Ascending aorta (tissue), 2 donors: ENCODE measurements at regions not wholly inside any gene's neighbourhood (a gene's known extent, or its start where the extent isn't known, plus 50 kb on each side); places are given as distances from the start of the nearest gene placed in this dataset.

Experiments
- DNase-seq, 2 donors: peaks; one replicate each; pipeline ENCODE4 v3.0.0-alpha.2; 2019; ENCODE audit warnings: low spot score in 2 of 2
- H3K27ac ChIP-seq, 2 donors: fragments of 200-600 bp; sonication (generic); one replicate each; pipeline ENCODE4 v1.5.1; 2016 to 2017; ENCODE audit warnings: mild to moderate bottlenecking in 1 of 2
- H3K27me3 ChIP-seq: fragments of 200-600 bp; sonication (generic); one replicate; pipeline ENCODE4 v1.5.1; 2017
- H3K36me3 ChIP-seq, 2 donors: fragments of 200-600 bp; sonication (generic); one replicate each; pipeline ENCODE4 v1.5.1; 2016
- H3K4me1 ChIP-seq, 2 donors: fragments of 200-600 bp; sonication (generic); one replicate each; pipeline ENCODE4 v1.5.1; 2016 to 2017; ENCODE audit warnings: mild to moderate bottlenecking in 1 of 2
- H3K4me3 ChIP-seq, 2 donors: fragments of 200-600 bp; sonication (generic); one replicate each; pipeline ENCODE4 v1.5.1; 2016 to 2017; ENCODE audit warnings: mild to moderate bottlenecking in 1 of 2
- H3K9me3 ChIP-seq, 2 donors: fragments of 200-600 bp; sonication (generic); one replicate each; pipeline ENCODE4 v1.5.1; 2016
- intact Hi-C: fragments of 100-400 bp; cut with DNase I; formaldehyde crosslinking; loops from one replicate; pipeline ENCODE4 v1.15.1; 2023
- TF ChIP-seq, protein P1 (sequence below), 3 experiments: fragments of 200-600 bp in 2 of 3; fragments of 450-650 bp in 1 of 3; sonication (generic) in 2 of 3; IDR thresholded peaks; one replicate each; pipeline ENCODE4 v1.5.1; 2016 to 2019; ENCODE audit warnings: antibody characterized with exemption in 3 of 3, mild to moderate bottlenecking in 1 of 3, moderate library complexity in 1 of 3

DNA sequence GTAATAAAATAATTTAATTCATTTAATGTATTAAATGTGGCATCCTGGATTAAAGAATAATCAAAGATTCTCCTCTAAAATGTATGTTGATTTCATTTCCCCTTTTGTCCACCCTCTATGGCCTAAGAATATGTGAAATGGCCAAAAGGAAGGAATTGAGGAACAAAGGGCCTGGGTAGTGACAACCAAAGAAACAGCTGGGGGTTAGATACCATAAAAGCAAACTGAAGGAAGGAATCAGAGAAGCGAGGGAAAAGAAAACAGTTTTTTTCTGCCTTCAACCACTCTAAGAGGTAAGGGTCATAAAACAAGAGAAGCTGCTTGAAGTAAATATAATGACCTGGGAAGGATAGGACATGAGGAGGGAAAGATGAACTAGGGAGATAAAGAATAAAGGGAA, 139.3 kb downstream of the FAM76B start:
- no peaks in the 10 kb centered on the region for H3K36me3 ChIP-seq
- no peaks in the 10 kb centered on the region for H3K27me3 ChIP-seq
- H3K4me3 ChIP-seq, result no peak overlapping the region
- intact Hi-C loops, result no loop called here
- no peaks in the 10 kb centered on the region for H3K9me3 ChIP-seq
- no peak for DNase-seq
- peak overlapping the region in 1 of 2 donors; percentile 11 for H3K27ac ChIP-seq
- TF ChIP-seq, protein P1, sequence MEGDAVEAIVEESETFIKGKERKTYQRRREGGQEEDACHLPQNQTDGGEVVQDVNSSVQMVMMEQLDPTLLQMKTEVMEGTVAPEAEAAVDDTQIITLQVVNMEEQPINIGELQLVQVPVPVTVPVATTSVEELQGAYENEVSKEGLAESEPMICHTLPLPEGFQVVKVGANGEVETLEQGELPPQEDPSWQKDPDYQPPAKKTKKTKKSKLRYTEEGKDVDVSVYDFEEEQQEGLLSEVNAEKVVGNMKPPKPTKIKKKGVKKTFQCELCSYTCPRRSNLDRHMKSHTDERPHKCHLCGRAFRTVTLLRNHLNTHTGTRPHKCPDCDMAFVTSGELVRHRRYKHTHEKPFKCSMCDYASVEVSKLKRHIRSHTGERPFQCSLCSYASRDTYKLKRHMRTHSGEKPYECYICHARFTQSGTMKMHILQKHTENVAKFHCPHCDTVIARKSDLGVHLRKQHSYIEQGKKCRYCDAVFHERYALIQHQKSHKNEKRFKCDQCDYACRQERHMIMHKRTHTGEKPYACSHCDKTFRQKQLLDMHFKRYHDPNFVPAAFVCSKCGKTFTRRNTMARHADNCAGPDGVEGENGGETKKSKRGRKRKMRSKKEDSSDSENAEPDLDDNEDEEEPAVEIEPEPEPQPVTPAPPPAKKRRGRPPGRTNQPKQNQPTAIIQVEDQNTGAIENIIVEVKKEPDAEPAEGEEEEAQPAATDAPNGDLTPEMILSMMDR (IDR thresholded peaks at IDR 0.05), result no peak
- peaks cover 2 to 25% of the 10 kb centered on the region in 2 donors for H3K4me1 ChIP-seq

- Histone ChIP-seq H3K27me3 (no peaks in the 10 kb centered on the region), H3K9me3 (no peaks in the 10 kb centered on the region), H3K36me3 (no peaks in the 10 kb centered on the region), H3K27ac (peak overlapping the region; percentile 83 to 89), H3K4me3 (peak overlapping the region; percentile 20 to 44), H3K4me1 (peaks cover 2 to 27% of the 10 kb centered on the region in 2 donors)
- intact Hi-C loops, result loop anchor here (5.0 to 10.0 kb wide), 5 partner anchors 54 to 563 kb away; partner anchors contain the start of gene ENDOD1
- TF ChIP-seq, protein P1 (IDR thresholded peaks at IDR 0.05), result no peak
- no peak for DNase-seq
Measured at GRCh38 chr11:95647871-95648270, 141.7 kb downstream of the FAM76B start.

GRCh38 chr11:95647355-95647754, 142.2 kb downstream of the FAM76B start:
- intact Hi-C loops, result loop anchor here (5.0 to 10.0 kb wide), 5 partner anchors 55 to 563 kb away; partner anchors contain the start of gene ENDOD1
- TF ChIP-seq, protein P1 (IDR thresholded peaks at IDR 0.05), result no peak
- Histone ChIP-seq H3K36me3 (no peaks in the 10 kb centered on the region), H3K27ac (peak overlapping the region; percentile 88 to 89), H3K9me3 (no peaks in the 10 kb centered on the region), H3K4me3 (peak overlapping the region; percentile 20 to 44), H3K4me1 (peaks cover 2 to 27% of the 10 kb centered on the region in 2 donors), H3K27me3 (no peaks in the 10 kb centered on the region)
- DNase-seq, result peak in 1 of 2 donors; percentile 79

- intact Hi-C loops, result loop anchor here (10.0 kb wide), 1 partner anchor 557 kb away; the partner anchor contains the start of gene ENDOD1
- Histone ChIP-seq H3K4me1 (peaks cover 0 to 8% of the 10 kb centered on the region in 2 donors), H3K27ac (peak overlapping the region; percentile 49 to 51), H3K9me3 (peaks cover 0 to 4% of the 10 kb centered on the region in 2 donors), H3K27me3 (no peaks in the 10 kb centered on the region), H3K4me3 (no peak overlapping the region), H3K36me3 (no peaks in the 10 kb centered on the region)
- TF ChIP-seq, protein P1 (IDR thresholded peaks at IDR 0.05), result no peak
- DNase-seq, result peak; percentile 10 to 83
Measured at GRCh38 chr11:95641495-95641894, 148.1 kb downstream of the FAM76B start.

GRCh38 chr11:95638501-95638900, 151.1 kb downstream of the FAM76B start:
- DNase-seq, result no peak
- no peak overlapping the region for H3K4me3 ChIP-seq
- no peaks in the 10 kb centered on the region for H3K36me3 ChIP-seq
- TF ChIP-seq, protein P1 (IDR thresholded peaks at IDR 0.05), result no peak
- H3K4me1 ChIP-seq, result no peaks in the 10 kb centered on the region
- intact Hi-C loops, result no loop called here
- peaks cover 0 to 4% of the 10 kb centered on the region in 2 donors for H3K9me3 ChIP-seq
- H3K27me3 ChIP-seq, result no peaks in the 10 kb centered on the region
- H3K27ac ChIP-seq, result no peak overlapping the region
